ENCODE measurements at regions not wholly inside any gene's neighbourhood (a gene's known extent, or its start where the extent isn't known, plus 50 kb on each side); places are given as distances from the start of the nearest gene placed in this dataset.

GRCh38 chr2:60098996-60099395 lies 454.5 kb downstream of the BCL11A start:
- DNase-seq (ENCODE audit: low read depth in 3 of 3) = no peak

GRCh38 chr2:60097298-60097697 lies 456.2 kb downstream of the BCL11A start:
- no peak for DNase-seq (ENCODE audit: low read depth in 3 of 3)

GRCh38 chr2:60096556-60096955 lies 456.9 kb downstream of the BCL11A start:
- DNase-seq (ENCODE audit: low read depth in 3 of 3) = no peak

DNA sequence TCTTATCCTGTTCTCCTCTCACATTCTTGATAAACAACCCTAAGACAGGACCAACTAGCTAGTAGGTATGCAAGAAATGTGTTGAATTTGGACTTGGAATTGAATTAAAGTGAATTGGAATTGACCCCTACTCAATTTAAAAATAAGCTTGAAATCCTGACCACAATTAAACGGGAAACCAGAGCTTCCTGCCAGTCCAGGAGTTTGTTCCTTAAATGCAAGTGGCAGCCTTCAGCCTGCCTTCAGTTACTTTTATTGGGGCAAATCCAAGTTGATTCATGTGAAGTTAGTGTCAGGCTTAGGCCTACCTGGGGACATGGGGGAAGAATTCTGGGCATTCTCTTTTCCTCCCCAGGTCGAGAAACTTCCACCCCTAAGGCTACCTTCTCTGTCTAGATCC lies 457.6 kb downstream of the BCL11A start:
- DNase-seq (ENCODE audit: low read depth in 3 of 3) = no peak

GRCh38 chr2:60095202-60095815 lies 458.1 kb downstream of the BCL11A start:
- no peak for DNase-seq (ENCODE audit: low read depth in 3 of 3)

DNA sequence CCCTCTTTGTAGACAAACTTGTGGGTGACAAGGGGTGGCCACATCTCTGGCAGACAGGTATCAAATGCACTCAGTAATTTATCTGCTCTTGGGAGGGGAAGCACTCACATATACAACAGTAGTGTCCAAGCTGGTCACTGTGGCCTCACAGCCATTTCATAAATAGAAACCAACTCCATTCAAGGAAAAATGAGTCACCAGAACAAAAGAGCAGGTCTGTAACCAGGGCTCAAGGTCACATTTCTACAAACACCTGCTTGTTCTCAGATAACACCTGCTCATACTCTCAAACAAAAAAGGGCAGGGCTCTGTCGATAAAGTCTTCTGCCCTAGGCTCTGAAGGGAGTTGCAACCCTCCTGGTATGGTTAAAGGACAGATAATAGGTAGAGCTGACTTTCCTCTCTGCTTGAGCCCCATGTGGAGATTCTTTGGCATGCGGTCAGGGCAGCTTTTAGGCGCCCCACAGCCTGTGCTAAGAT lies 459.0 kb downstream of the BCL11A start:
- DNase-seq (ENCODE audit: low read depth in 3 of 3) = no peak

- no peak for DNase-seq (ENCODE audit: low read depth in 3 of 3)
These were observed 460.7 kb downstream of the BCL11A start for GRCh38 chr2:60092781-60093180.

DNA sequence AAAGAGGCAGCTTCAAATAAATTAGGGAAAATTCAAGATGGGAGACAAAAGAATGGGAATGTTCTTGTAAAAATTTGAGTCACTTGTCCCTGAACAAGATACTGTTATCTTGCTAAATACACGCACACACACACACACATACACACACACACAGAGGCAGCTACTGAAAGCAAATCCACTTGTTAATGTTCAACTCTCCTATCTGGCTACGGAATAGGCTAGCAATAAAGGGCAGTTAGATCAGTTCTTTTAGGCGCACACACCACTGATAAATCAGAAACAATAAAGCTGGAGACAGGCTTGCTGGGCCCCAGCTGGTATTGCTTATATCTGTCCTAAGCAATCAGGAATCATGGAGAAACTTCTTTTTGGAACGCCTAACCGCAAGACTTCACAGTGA lies 461.6 kb downstream of the BCL11A start:
- no peak for DNase-seq (ENCODE audit: low read depth in 3 of 3)

GRCh38 chr2:60091266-60091665 lies 462.2 kb downstream of the BCL11A start:
- no peak for DNase-seq (ENCODE audit: low read depth in 3 of 3)

DNA sequence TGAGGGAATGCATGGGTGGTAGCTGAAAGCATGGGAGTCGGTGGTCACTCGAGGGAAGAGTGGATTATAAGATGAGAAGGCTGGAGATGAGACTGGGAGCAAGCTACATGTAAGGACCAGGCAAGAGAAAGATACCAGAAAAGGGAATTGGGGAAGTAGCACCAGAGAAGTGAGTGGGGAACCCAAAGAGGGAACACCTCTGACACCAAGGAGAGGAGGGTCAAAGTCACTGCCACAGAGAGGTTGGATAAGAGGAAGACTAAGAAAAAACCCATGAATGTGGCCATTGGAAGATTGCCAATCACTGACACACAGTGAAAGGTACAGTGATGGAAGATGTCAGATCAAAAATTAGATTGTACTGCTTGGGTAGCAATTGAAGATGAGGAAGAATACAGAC lies 473.9 kb downstream of the BCL11A start:
- no peak for DNase-seq (ENCODE audit: low read depth in 3 of 3)

DNA sequence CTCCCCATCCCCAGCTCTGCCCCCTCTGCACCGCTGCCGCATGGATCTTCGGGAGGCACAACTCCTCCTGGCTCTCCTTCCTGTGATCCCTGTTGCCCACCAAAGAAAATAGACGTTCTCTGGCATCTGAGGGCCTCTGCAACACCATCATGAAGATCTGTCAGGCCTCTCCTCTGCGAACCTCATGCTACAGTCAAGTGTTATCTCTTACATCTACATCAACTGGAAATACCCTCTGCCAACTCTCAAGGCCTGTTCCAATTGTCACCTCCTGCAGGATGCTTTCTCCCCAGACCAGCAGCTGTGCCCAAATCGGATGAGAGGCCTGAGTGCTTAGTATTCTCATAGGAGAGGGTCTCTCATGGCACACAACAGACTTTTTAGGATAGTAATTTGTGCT lies 478.4 kb downstream of the BCL11A start:
- no peak for DNase-seq (ENCODE audit: low read depth in 3 of 3)

DNA sequence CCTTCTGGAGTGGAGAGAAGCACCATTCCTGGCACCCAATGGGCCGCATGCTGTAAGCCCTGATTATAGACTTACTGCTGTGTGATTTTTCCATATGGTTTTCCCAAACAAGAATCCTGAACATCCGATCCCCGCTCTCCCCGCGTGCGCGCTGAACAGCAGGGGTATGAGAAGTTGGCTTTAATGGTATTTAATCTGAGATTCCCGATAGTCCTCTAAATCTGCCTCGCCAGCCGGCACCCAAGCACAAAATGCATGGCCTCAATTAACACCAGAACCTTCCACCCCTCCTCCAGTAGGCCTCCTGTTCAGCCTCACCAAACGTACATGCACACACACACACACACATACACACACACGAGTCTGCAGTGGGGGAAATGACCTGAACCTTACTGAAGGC lies 480.3 kb downstream of the BCL11A start:
- DNase-seq (ENCODE audit: low read depth in 3 of 3) = no peak

- DNase-seq (ENCODE audit: low read depth in 3 of 3) = no peak
These were observed 480.8 kb downstream of the BCL11A start for GRCh38 chr2:60072609-60073008.

DNA sequence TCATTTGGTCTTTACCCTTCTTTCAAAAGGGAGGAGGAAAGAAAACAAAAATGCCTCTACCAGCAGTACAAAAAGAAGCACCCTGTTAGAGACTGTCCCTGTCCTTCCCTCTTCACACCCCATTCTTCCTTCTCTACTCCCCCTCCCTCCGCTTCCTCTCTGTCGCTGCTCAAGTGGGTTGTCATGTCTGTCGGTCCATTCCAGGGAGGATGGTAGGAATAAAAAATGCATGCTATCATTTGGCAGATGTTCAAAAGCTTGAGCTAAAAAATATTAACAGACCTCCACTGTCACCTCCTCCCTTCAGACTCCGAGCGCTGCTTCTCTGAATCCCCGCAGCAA lies 482.0 kb downstream of the BCL11A start:
- no peak for DNase-seq (ENCODE audit: low read depth in 3 of 3)

DNA sequence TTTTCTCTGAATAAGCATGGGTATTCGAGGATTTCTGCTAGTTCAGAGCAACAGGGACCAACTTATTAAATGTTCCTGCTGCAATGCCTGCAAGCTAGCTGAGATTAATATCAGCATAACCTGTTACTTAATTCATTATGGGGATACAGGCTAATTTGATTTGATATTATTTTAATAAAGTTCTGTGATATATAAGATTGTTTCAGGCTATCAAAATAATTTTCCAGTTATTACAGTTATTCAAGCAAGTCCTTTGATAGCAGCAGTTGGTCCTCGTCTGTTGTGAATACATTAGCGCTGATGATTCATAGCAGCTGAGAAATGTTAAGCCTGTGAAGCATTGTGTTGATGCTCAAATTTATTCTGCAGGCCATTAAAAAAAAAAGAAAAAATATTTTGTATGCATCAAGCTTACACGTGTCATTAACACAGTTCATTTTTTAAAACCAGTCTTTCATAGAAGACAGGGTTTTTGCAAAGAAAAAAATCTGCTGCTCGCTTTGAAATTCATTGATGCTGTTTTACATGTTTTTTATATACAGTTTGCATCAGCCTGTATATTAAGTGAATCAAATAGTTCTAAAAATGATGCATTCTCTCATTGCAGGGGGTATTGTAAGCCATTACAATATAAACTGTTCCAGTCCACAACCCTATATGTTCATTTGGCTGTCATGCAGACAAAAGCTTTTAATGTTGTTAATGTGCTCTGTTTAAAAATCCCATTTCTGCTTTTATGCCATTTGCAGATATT lies 482.5 kb downstream of the BCL11A start:
- no peak for DNase-seq (ENCODE audit: low read depth in 3 of 3)

GRCh38 chr2:60070196-60070595 lies 483.3 kb downstream of the BCL11A start:
- DNase-seq (ENCODE audit: low read depth in 3 of 3) = no peak

DNA sequence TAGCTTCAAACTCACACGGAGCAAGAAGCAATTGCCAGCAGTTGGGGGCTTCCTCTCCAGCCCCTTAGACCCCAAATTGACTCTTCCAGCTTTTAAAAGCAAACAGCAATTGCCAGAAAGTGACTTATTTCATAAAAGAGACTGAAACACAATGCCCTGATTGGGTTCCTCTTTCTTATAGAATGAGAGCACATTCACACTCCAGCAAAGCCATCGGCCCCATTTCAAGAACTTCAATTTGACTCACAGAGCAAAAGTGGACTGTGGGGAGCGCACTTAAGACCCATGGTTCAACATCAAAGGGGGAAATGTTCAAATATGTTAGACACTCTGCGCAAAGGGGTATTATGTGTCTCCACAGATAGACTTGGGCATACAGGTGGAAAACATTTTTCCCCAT lies 484.7 kb downstream of the BCL11A start:
- no peak for DNase-seq (ENCODE audit: low read depth in 3 of 3)

- no peak for DNase-seq (ENCODE audit: low read depth in 3 of 3)
These were observed 486.4 kb downstream of the BCL11A start for GRCh38 chr2:60067006-60067405.

DNA sequence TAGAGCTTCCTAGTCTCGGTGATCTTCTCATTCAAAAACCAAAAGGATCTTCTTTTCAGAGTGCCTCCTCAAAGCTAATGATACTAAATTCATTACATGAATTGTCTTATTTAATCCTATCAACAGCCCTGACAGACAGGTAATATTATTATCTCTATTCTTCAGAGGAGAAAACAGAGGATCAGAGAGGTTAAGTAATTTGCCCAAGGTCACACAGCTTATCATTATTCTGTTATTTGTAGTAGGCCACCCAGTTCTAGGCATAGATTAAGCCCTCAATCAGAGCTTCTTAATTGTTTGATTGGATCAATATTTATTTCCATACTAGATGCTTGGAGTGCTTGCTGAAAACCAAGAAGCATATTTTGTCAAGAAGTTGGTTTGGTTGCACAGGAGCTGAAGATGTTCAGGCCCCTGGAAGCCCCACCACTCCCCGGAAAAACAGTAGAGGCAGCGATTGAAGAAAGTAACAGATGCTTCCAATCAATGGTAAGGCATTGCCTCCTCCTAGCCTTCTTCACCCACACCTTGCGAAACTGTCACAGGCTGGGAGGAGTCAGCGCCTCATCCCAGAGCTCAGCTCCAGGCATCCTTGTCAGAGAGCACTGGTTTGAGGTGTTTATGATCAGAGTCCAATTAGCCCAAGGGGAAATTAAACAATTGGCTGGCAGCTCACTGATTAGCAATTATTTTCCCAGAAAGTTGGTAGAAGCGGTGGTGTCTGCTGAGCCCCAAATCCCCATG lies 487.2 kb downstream of the BCL11A start:
- DNase-seq (ENCODE audit: low read depth in 3 of 3) = no peak

GRCh38 chr2:60064687-60065389 lies 488.6 kb downstream of the BCL11A start:
- no peak for DNase-seq (ENCODE audit: low read depth in 3 of 3)

DNA sequence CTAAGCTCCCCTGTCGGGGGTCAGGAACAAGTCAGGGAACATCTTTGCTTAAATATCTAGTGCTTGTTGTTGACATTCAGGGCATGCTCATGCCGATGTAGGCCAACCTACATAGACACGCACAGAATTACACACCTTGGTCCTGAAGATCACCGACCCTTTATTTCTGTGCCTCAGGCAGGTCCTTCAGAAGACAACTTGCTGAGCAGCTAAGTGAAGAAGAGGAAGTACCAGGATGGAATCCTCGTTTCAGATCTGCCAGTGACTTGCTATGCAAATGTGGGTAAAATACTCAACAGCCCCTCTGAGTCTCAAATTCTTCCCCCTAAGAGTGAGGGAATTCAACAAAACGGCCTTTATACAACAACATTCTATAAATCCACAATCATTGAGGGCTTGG lies 494.7 kb downstream of the BCL11A start:
- no peak for DNase-seq (ENCODE audit: low read depth in 3 of 3)

DNA sequence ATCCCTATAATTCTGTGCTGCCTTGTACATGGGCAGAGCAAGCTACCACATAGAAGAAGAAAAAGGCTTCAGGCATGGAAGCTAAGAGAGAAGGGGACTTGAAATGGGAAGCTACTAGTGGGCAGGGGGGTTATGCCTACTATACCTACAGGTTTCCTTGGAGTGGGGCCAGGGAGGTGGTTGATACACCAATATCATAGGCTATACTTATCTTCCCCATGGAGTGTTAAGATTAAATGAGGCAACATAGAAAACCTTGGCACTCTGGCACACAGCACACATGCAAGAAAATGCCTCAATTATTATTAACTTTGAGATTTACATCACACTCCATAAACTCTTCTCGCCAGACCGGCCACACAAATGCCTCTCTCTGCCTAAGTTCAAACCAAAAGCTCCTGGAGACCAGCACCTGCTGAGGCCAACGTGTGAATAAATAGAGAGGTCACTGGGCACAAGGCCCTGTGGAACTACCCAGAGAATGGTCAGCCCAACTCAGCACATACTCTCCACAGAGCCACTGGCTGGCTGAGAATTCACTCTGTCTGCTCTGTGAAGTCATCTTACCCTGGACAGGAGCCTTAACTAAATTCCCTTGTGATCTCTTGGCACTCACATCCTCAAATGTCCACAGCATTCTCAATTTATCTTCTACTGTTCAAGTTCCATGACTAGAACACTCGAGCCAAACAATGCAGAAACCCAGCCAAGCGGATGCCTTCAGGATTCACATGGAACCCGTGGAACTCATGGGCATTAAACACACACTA lies 498.7 kb downstream of the BCL11A start:
- DNase-seq (ENCODE audit: low read depth in 3 of 3) = no peak

Measured in stimulated activated CD4-positive, alpha-beta T cell treated with anti-CD3 and anti-CD28 coated beads, TNF-alpha, amount 100 ng/mL, for 4 hours (primary cell).